Body of pancreas (tissue), 4 donors: ENCODE measurements at regions not wholly inside any gene's neighbourhood (a gene's known extent, or its start where the extent isn't known, plus 50 kb on each side); places are given as distances from the start of the nearest gene placed in this dataset.

ENCODE experiments used
- CTCF ChIP-seq, 7 experiments: fragments of 450-650 bp in 4 of 7; fragments of 200-600 bp in 3 of 7; sonication (generic) in 3 of 7; IDR thresholded peaks; one replicate each; pipeline ENCODE4 v1.5.1; 2016 to 2019; ENCODE audit warnings: antibody characterized with exemption in 7 of 7
- POLR2A ChIP-seq, 3 donors: fragments of 450-650 bp; IDR thresholded peaks; one replicate each; pipeline ENCODE4 v1.6.1; 2016; ENCODE audit warnings: antibody characterized with exemption in 3 of 3, mild to moderate bottlenecking in 2 of 3

- TF ChIP-seq POLR2A (IDR thresholded peaks at IDR 0.05) (no peak), CTCF (IDR thresholded peaks at IDR 0.05) (no peak)
These were observed 495.3 kb upstream of the NMUR2 start for GRCh38 chr5:152900332-152900731.
